HG02588 (cell line): ENCODE measurements at regions not wholly inside any gene's neighbourhood (a gene's known extent, or its start where the extent isn't known, plus 50 kb on each side); places are given as distances from the start of the nearest gene placed in this dataset.

ENCODE experiments used
- ATAC-seq: cut with Tn5 transposase; IDR thresholded peaks from one replicate; pipeline ENCODE4 v1.9.1; 2021; ENCODE audit warnings: mild to moderate bottlenecking, moderate library complexity; ENCODE audit not compliant: unreplicated experiment

GRCh38 chr13:54162069-54162468, 1133.5 kb downstream of the OLFM4 start:
- no peak for ATAC-seq

- ATAC-seq = no peak
Measured at GRCh38 chr13:54165581-54166215, 1137.1 kb downstream of the OLFM4 start.

- ATAC-seq = no peak
Measured at GRCh38 chr13:54173996-54174395, 1145.4 kb downstream of the OLFM4 start.

GRCh38 chr13:54175466-54175865, 1146.9 kb downstream of the OLFM4 start:
- ATAC-seq = no peak

- no peak for ATAC-seq
Measured at GRCh38 chr13:54177466-54177865, 1148.9 kb downstream of the OLFM4 start.

- no peak for ATAC-seq
Measured at GRCh38 chr13:54183166-54183565, 1154.6 kb downstream of the OLFM4 start.

GRCh38 chr13:54183728-54184127, 1155.1 kb downstream of the OLFM4 start:
- ATAC-seq = no peak

GRCh38 chr13:54184576-54184975, 1156.0 kb downstream of the OLFM4 start:
- no peak for ATAC-seq

GRCh38 chr13:54185101-54185500, 1156.5 kb downstream of the OLFM4 start:
- ATAC-seq = no peak

- ATAC-seq = no peak
Measured at GRCh38 chr13:54185785-54186184, 1157.2 kb downstream of the OLFM4 start.

- ATAC-seq = no peak
Measured at GRCh38 chr13:54187461-54187860, 1158.8 kb downstream of the OLFM4 start.

GRCh38 chr13:54194233-54195024, 1165.8 kb downstream of the OLFM4 start:
- no peak for ATAC-seq

GRCh38 chr13:54196684-54197083, 1168.1 kb downstream of the OLFM4 start:
- no peak for ATAC-seq

- ATAC-seq = no peak
Measured at GRCh38 chr13:54198911-54199310, 1170.3 kb downstream of the OLFM4 start.

- no peak for ATAC-seq
Measured at GRCh38 chr13:54206626-54207025, 1178.0 kb downstream of the OLFM4 start.

- no peak for ATAC-seq
Measured at GRCh38 chr13:54210397-54211049, 1181.9 kb downstream of the OLFM4 start.

- no peak for ATAC-seq
Measured at GRCh38 chr13:54216221-54216620, 1187.6 kb downstream of the OLFM4 start.

GRCh38 chr13:54226876-54227275, 1198.3 kb downstream of the OLFM4 start:
- ATAC-seq = no peak

- ATAC-seq = no peak
Measured at GRCh38 chr13:54232700-54233099, 1204.1 kb downstream of the OLFM4 start.

- ATAC-seq = no peak
Measured at GRCh38 chr13:54234607-54235006, 1206.0 kb downstream of the OLFM4 start.

- ATAC-seq = no peak
Measured at GRCh38 chr13:54241719-54242118, 1213.1 kb downstream of the OLFM4 start.

- no peak for ATAC-seq
Measured at GRCh38 chr13:54248306-54248705, 1219.7 kb downstream of the OLFM4 start.
